ENCODE measurements at regions not wholly inside any gene's neighbourhood (a gene's known extent, or its start where the extent isn't known, plus 50 kb on each side); places are given as distances from the start of the nearest gene placed in this dataset.

- DNase-seq = peak in 1 of 2 experiments; percentile 6
- CTCF ChIA-PET = no interaction called here
- POLR2A ChIA-PET = interaction anchor here (0.6 to 0.7 kb wide), 2 partner anchors 10 to 649 kb away, joined by 3 read pairs; no protein-coding TSS in a partner anchor
Measured at GRCh38 chr14:56046996-56047395, 71.2 kb upstream of the PELI2 start.

GRCh38 chr14:56049536-56049935, 68.7 kb upstream of the PELI2 start:
- no peak for TF ChIP-seq CTCF (IDR thresholded peaks at IDR 0.05; ENCODE audit: insufficient read depth in 1 of 2, low read depth in 1 of 2, low read length in 1 of 2, severe bottlenecking in 1 of 2, unreplicated experiment in 1 of 2)
- Mint-ChIP-seq H3K27ac (ENCODE audit: unreplicated experiment) (no peak overlapping the region), H3K27me3 (ENCODE audit: insufficient read depth, unreplicated experiment) (no peaks in the 10 kb centered on the region), H3K4me1 (ENCODE audit: low read depth, unreplicated experiment) (no peaks in the 10 kb centered on the region), H3K4me3 (ENCODE audit: unreplicated experiment) (no peak overlapping the region), H3K9me3 (ENCODE audit: unreplicated experiment) (no peaks in the 10 kb centered on the region), H3K36me3 (ENCODE audit: insufficient read depth, unreplicated experiment) (no peaks in the 10 kb centered on the region)
- ChIA-PET POLR2A (no interaction called here), CTCF (no interaction called here)
- intact Hi-C loops (cut with micrococcal nuclease; ENCODE audit: unreplicated experiment) = no loop called here
- Histone ChIP-seq H3K9me3 (no peaks in the 10 kb centered on the region), H3K27me3 (replicated peaks; ENCODE audit: control insufficient read depth, insufficient read depth, low read length) (no peaks in the 10 kb centered on the region), H3K4me3 (ENCODE audit: low read depth, low read length) (no peak overlapping the region), H3K4me1 (peaks cover 21% of the 10 kb centered on the region), H3K36me3 (ENCODE audit: control insufficient read depth, insufficient read depth, low read length) (no peaks in the 10 kb centered on the region)
- DNase-seq = no peak
- no TSS peak for BruUV-seq (replicated peaks)

More at GRCh38 chr14:56046996-56047395, 71.2 kb upstream of the PELI2 start:
- H3K4me1 ChIP-seq = peaks cover 21% of the 10 kb centered on the region
- Mint-ChIP-seq H3K36me3 (ENCODE audit: insufficient read depth, unreplicated experiment) (no peaks in the 10 kb centered on the region), H3K9me3 (ENCODE audit: unreplicated experiment) (no peaks in the 10 kb centered on the region), H3K27me3 (ENCODE audit: insufficient read depth, unreplicated experiment) (no peaks in the 10 kb centered on the region), H3K27ac (ENCODE audit: unreplicated experiment) (no peak overlapping the region), H3K4me1 (ENCODE audit: low read depth, unreplicated experiment) (no peaks in the 10 kb centered on the region), H3K4me3 (ENCODE audit: unreplicated experiment) (no peak overlapping the region)
- BruUV-seq (replicated peaks) = no TSS peak
- no peaks in the 10 kb centered on the region for H3K36me3 ChIP-seq (ENCODE audit: control insufficient read depth, insufficient read depth, low read length)
- no peak for TF ChIP-seq CTCF (IDR thresholded peaks at IDR 0.05; ENCODE audit: insufficient read depth in 1 of 2, low read depth in 1 of 2, low read length in 1 of 2, severe bottlenecking in 1 of 2, unreplicated experiment in 1 of 2)
- H3K27me3 ChIP-seq (replicated peaks; ENCODE audit: control insufficient read depth, insufficient read depth, low read length) = no peaks in the 10 kb centered on the region
- H3K4me3 ChIP-seq (ENCODE audit: low read depth, low read length) = no peak overlapping the region
- no peaks in the 10 kb centered on the region for H3K9me3 ChIP-seq
- intact Hi-C loops (cut with micrococcal nuclease; ENCODE audit: unreplicated experiment) = no loop called here

- Mint-ChIP-seq H3K4me3 (ENCODE audit: unreplicated experiment) (no peak overlapping the region), H3K27ac (ENCODE audit: unreplicated experiment) (no peak overlapping the region), H3K9me3 (ENCODE audit: unreplicated experiment) (no peaks in the 10 kb centered on the region), H3K27me3 (ENCODE audit: insufficient read depth, unreplicated experiment) (no peaks in the 10 kb centered on the region), H3K4me1 (ENCODE audit: low read depth, unreplicated experiment) (peaks cover 17% of the 10 kb centered on the region), H3K36me3 (ENCODE audit: insufficient read depth, unreplicated experiment) (no peaks in the 10 kb centered on the region)
- no peaks in the 10 kb centered on the region for H3K9me3 ChIP-seq
- H3K4me1 ChIP-seq = peaks cover 10% of the 10 kb centered on the region
- intact Hi-C loops (cut with micrococcal nuclease; ENCODE audit: unreplicated experiment) = no loop called here
- no peak for DNase-seq
- CTCF ChIA-PET = no interaction called here
- TF ChIP-seq CTCF (IDR thresholded peaks at IDR 0.05; ENCODE audit: insufficient read depth in 1 of 2, low read depth in 1 of 2, low read length in 1 of 2, severe bottlenecking in 1 of 2, unreplicated experiment in 1 of 2) = no peak
- no peaks in the 10 kb centered on the region for H3K36me3 ChIP-seq (ENCODE audit: control insufficient read depth, insufficient read depth, low read length)
- BruUV-seq (replicated peaks) = no TSS peak
- H3K27me3 ChIP-seq (replicated peaks; ENCODE audit: control insufficient read depth, insufficient read depth, low read length) = no peaks in the 10 kb centered on the region
- POLR2A ChIA-PET = no interaction called here
- no peak overlapping the region for H3K4me3 ChIP-seq (ENCODE audit: low read depth, low read length)
Measured at GRCh38 chr14:56055511-56055910, 62.7 kb upstream of the PELI2 start.
